GM23338 (cell line): ENCODE measurements at regions not wholly inside any gene's neighbourhood (a gene's known extent, or its start where the extent isn't known, plus 50 kb on each side); places are given as distances from the start of the nearest gene placed in this dataset.

Experiments used
- ATAC-seq: fragments of 200-7000 bp; cut with Tn5 transposase; 3 replicates; pipeline ENCODE4 v1.9.1; 2020
- DNase-seq: peaks from one replicate; pipeline ENCODE4 v3.0.0-alpha.2; 2015; ENCODE audit warnings: low spot score
- H2AFZ ChIP-seq: fragments of 200-600 bp; sonication (generic); 2 replicates; pipeline ENCODE4 v1.8.0; 2016; ENCODE audit warnings: antibody characterized with exemption, mild to moderate bottlenecking, moderate library complexity
- H3F3A ChIP-seq: fragments of 200-600 bp; sonication (generic); replicated peaks from 2 replicates; pipeline ENCODE4 v1.8.0; 2017; ENCODE audit warnings: antibody characterized with exemption, mixed run types, low read depth
- H3K27ac ChIP-seq: fragments of 200-600 bp; sonication (generic); 2 replicates; pipeline ENCODE4 v1.6.1; 2016; ENCODE audit warnings: low read depth
- H3K27me3 ChIP-seq: fragments of 200-600 bp; sonication (generic); 2 replicates; pipeline ENCODE4 v1.8.0; 2016; ENCODE audit warnings: mild to moderate bottlenecking, mixed run types, moderate library complexity; ENCODE audit not compliant: insufficient read depth
- H3K36me3 ChIP-seq: fragments of 200-600 bp; sonication (generic); 2 replicates; pipeline ENCODE4 v1.8.0; 2016; ENCODE audit warnings: mild to moderate bottlenecking; ENCODE audit not compliant: insufficient read depth
- H3K4me1 ChIP-seq: fragments of 200-600 bp; sonication (generic); 2 replicates; pipeline ENCODE4 v1.8.0; 2016; ENCODE audit warnings: mild to moderate bottlenecking, moderate library complexity; ENCODE audit not compliant: insufficient read depth
- H3K4me2 ChIP-seq: fragments of 200-600 bp; sonication (generic); 2 replicates; pipeline ENCODE4 v1.7.1; 2017; ENCODE audit warnings: mixed run types
- H3K4me3 ChIP-seq: fragments of 200-600 bp; sonication (generic); 2 replicates; pipeline ENCODE4 v1.6.1; 2016; ENCODE audit warnings: mixed run types
- H3K79me2 ChIP-seq: fragments of 200-600 bp; sonication (generic); replicated peaks from 2 replicates; pipeline ENCODE4 v1.8.0; 2017; ENCODE audit warnings: mild to moderate bottlenecking; ENCODE audit not compliant: insufficient read depth
- H3K9me2 ChIP-seq: fragments of 200-600 bp; sonication (generic); 2 replicates; pipeline ENCODE4 v1.8.0; 2017; ENCODE audit not compliant: insufficient read depth
- H4K20me1 ChIP-seq: fragments of 200-600 bp; sonication (generic); replicated peaks from 2 replicates; pipeline ENCODE4 v1.8.0; 2017; ENCODE audit warnings: mild to moderate bottlenecking; ENCODE audit not compliant: insufficient read depth
- H3K27ac Mint-ChIP-seq: 2 replicates; pipeline ENCODE4 v1.8.0; 2020; ENCODE audit warnings: inconsistent platforms, mild to moderate bottlenecking, moderate library complexity, mixed read lengths
- H3K27me3 Mint-ChIP-seq: 3 replicates; pipeline ENCODE4 v1.8.0; 2022; ENCODE audit warnings: low read depth, mild to moderate bottlenecking, moderate library complexity, mixed read lengths, inconsistent platforms; ENCODE audit not compliant: insufficient read depth, poor library complexity
- H3K36me3 Mint-ChIP-seq: 3 replicates; pipeline ENCODE4 v1.8.0; 2021; ENCODE audit warnings: low read depth, mild to moderate bottlenecking, inconsistent platforms, moderate library complexity, mixed read lengths
- H3K4me1 Mint-ChIP-seq: 3 replicates; pipeline ENCODE4 v1.8.0; 2020; ENCODE audit warnings: mild to moderate bottlenecking, inconsistent platforms, mixed read lengths
- H3K4me3 Mint-ChIP-seq: 3 replicates; pipeline ENCODE4 v1.8.0; 2021; ENCODE audit warnings: moderate library complexity, mild to moderate bottlenecking, inconsistent platforms, mixed read lengths
- H3K9me3 Mint-ChIP-seq: 3 replicates; pipeline ENCODE4 v1.8.0; 2020; ENCODE audit warnings: moderate library complexity, mild to moderate bottlenecking, inconsistent platforms, mixed read lengths
- CREB1 ChIP-seq: fragments of 250-450 bp; sonication (Bioruptor Pico); IDR thresholded peaks from 2 replicates; pipeline ENCODE4 v1.5.0; 2020; ENCODE audit warnings: low read depth, mild to moderate bottlenecking, moderate library complexity
- CTCF ChIP-seq, 2 experiments: fragments of 200-600 bp in 1 of 2; sonication (generic) in 1 of 2; conservative IDR thresholded peaks; 2 replicates each; pipeline versions ENCODE4 v1.5.1 to v1.6.1; 2016 to 2017; ENCODE audit warnings: antibody characterized with exemption in 2 of 2, low read depth in 2 of 2, mild to moderate bottlenecking in 2 of 2, moderate library complexity in 1 of 2
- ETS1 ChIP-seq: IDR thresholded peaks from 2 replicates; pipeline ENCODE4 v1.6.1; 2016; ENCODE audit warnings: antibody characterized with exemption
- EZH2 ChIP-seq: fragments of 200-600 bp; sonication (generic); IDR thresholded peaks from one replicate; pipeline ENCODE4 v1.8.0; 2017; ENCODE audit warnings: antibody characterized with exemption, mild to moderate bottlenecking, low read depth; ENCODE audit not compliant: unreplicated experiment
- EZH2phosphoT487 ChIP-seq: fragments of 200-600 bp; sonication (generic); IDR thresholded peaks from one replicate; pipeline ENCODE4 v1.8.1; 2018; ENCODE audit warnings: antibody characterized with exemption; ENCODE audit not compliant: unreplicated experiment
- JUNB ChIP-seq: IDR thresholded peaks from one replicate; pipeline ENCODE4 v1.6.1; 2016; ENCODE audit warnings: antibody characterized with exemption; ENCODE audit not compliant: unreplicated experiment
- NANOG ChIP-seq: IDR thresholded peaks from 2 replicates; pipeline ENCODE4 v1.6.1; 2016; ENCODE audit warnings: antibody characterized with exemption, borderline replicate concordance
- POLR2AphosphoS5 ChIP-seq: IDR thresholded peaks from 2 replicates; pipeline ENCODE4 v1.6.1; 2016; ENCODE audit warnings: antibody characterized with exemption, low read depth
- REST ChIP-seq: IDR thresholded peaks from one replicate; pipeline ENCODE4 v1.6.1; 2018; ENCODE audit warnings: antibody characterized with exemption; ENCODE audit not compliant: unreplicated experiment
- STAT1 ChIP-seq: IDR thresholded peaks from one replicate; pipeline ENCODE4 v1.6.1; 2016; ENCODE audit warnings: antibody characterized with exemption; ENCODE audit not compliant: unreplicated experiment
- ZNF114 ChIP-seq: fragments of 250-450 bp; sonication (Bioruptor Pico); IDR thresholded peaks from 2 replicates; pipeline ENCODE4 v1.5.0; 2020; ENCODE audit warnings: mild to moderate bottlenecking, moderate library complexity
- ZNF331 ChIP-seq: fragments of 250-450 bp; sonication (Bioruptor Pico); IDR thresholded peaks from 2 replicates; pipeline ENCODE4 v1.5.0; 2020; ENCODE audit warnings: low read depth, mild to moderate bottlenecking, moderate library complexity
- ZNF462 ChIP-seq: fragments of 250-450 bp; sonication (Bioruptor Pico); IDR thresholded peaks from 2 replicates; pipeline ENCODE4 v1.5.0; 2020; ENCODE audit warnings: mild to moderate bottlenecking, moderate library complexity

- Histone ChIP-seq H3K27ac (no peak overlapping the region), H3K4me2 (no peak overlapping the region), H4K20me1 (no peaks in the 10 kb centered on the region), H3F3A (no peaks in the 10 kb centered on the region), H3K9me2 (peaks cover 16% of the 10 kb centered on the region; the same call in 1 of the 2 replicates), H3K4me3 (no peak overlapping the region), H3K27me3 (no peaks in the 10 kb centered on the region), H3K36me3 (no peaks in the 10 kb centered on the region), H3K79me2 (no peaks in the 10 kb centered on the region; the same call in 1 of the 2 replicates), H3K4me1 (no peaks in the 10 kb centered on the region), H2AFZ (no peak overlapping the region)
- H3K9me3 Mint-ChIP-seq = no peaks in the 10 kb centered on the region
- no peak overlapping the region for H3K4me3 Mint-ChIP-seq
- no peak overlapping the region for H3K27ac Mint-ChIP-seq
- DNase-seq = no peak
- no peaks in the 10 kb centered on the region; the same call in 2 of the 3 replicates for H3K4me1 Mint-ChIP-seq
- ATAC-seq = no peak
- H3K27me3 Mint-ChIP-seq = peaks cover 2% of the 10 kb centered on the region
- TF ChIP-seq REST (no peak), ZNF462 (CRISPR knock-in tag) (no peak), CTCF (conservative IDR thresholded peaks at IDR 0.05; ENCODE audit: low read depth in 2 of 2) (no peak), ZNF114 (CRISPR knock-in tag) (no peak), EZH2phosphoT487 (no peak), NANOG (no peak), POLR2AphosphoS5 (no peak), JUNB (no peak), EZH2 (no peak), STAT1 (no peak), CREB1 (no peak), ETS1 (no peak), ZNF331 (CRISPR knock-in tag) (no peak)
- no peaks in the 10 kb centered on the region for H3K36me3 Mint-ChIP-seq
These were observed 356.3 kb downstream of the EMP1 start for GRCh38 chr12:13552830-13553229.
